IMR-90 (cell line): ENCODE measurements at regions not wholly inside any gene's neighbourhood (a gene's known extent, or its start where the extent isn't known, plus 50 kb on each side); places are given as distances from the start of the nearest gene placed in this dataset.
"Not testable (repeated sequence)": the region's sequence is repeated elsewhere in the genome, so short reads cannot be mapped to it uniquely, and the experiment has no call there.

Experiments used
- ATAC-seq: fragments of 200-7000 bp; cut with Tn5 transposase; 2 replicates; pipeline ENCODE4 v1.9.1; 2020; ENCODE audit warnings: low read depth, mild to moderate bottlenecking, moderate library complexity
- BruUV-seq: library from RNA; stranded (reverse); fragments of 400-500 nt; replicated peaks from 2 replicates; lab custom pipeline; 2021; lab: Mats Ljungman, UMichigan
- CTCF ChIA-PET: fragments of 300-600 bp; formaldehyde crosslinking; extraction: SDS; loops from one replicate; lab custom pipeline; 2021; ENCODE audit warnings: antibody characterized with exemption; lab: Yijun Ruan, JAX
- POLR2A ChIA-PET: fragments of 300-600 bp; sonication (Branson Sonifier 250); formaldehyde crosslinking; loops from one replicate; lab custom pipeline; 2022; ENCODE audit warnings: antibody characterized with exemption; ENCODE audit not compliant: unreplicated experiment; lab: Charles Lee
- DNase-seq: peaks from one replicate; pipeline ENCODE4 v3.0.0; 2013
- H2AFZ ChIP-seq: replicated peaks from 2 replicates; pipeline ENCODE3; 2013; ENCODE audit warnings: low read length, mild to moderate bottlenecking; ENCODE audit not compliant: poor library complexity
- H2AK5ac ChIP-seq: 2 replicates; pipeline ENCODE4 v1.6.1; 2013; ENCODE audit warnings: low read depth, low read length, inconsistent platforms
- H2AK9ac ChIP-seq: replicated peaks from 2 replicates; pipeline ENCODE3; 2013; ENCODE audit warnings: mild to moderate bottlenecking, low read depth, low read length, moderate library complexity; ENCODE audit not compliant: poor library complexity
- H2BK120ac ChIP-seq: 2 replicates; pipeline ENCODE4 v1.6.1; 2013; ENCODE audit warnings: low read depth, low read length, inconsistent platforms
- H2BK15ac ChIP-seq: 3 replicates; pipeline ENCODE4 v1.6.1; 2013; ENCODE audit warnings: low read depth, low read length, inconsistent platforms
- H2BK20ac ChIP-seq: 2 replicates; pipeline ENCODE4 v1.6.1; 2013; ENCODE audit warnings: low read depth, mild to moderate bottlenecking, inconsistent platforms, low read length, moderate library complexity
- H2BK5ac ChIP-seq: 2 replicates; pipeline ENCODE4 v1.6.1; 2013; ENCODE audit warnings: mild to moderate bottlenecking, low read depth, low read length, inconsistent platforms; ENCODE audit not compliant: poor library complexity, severe bottlenecking
- H3K14ac ChIP-seq: replicated peaks from 2 replicates; pipeline ENCODE4 v1.6.1; 2013; ENCODE audit warnings: low read depth, low read length, inconsistent platforms
- H3K18ac ChIP-seq: 2 replicates; pipeline ENCODE4 v1.6.1; 2013; ENCODE audit warnings: low read depth, low read length, control low read depth
- H3K23ac ChIP-seq: 2 replicates; pipeline ENCODE4 v1.6.1; 2013; ENCODE audit warnings: low read depth, low read length, inconsistent platforms
- H3K27ac ChIP-seq: 2 replicates; pipeline ENCODE4 v1.5.1; 2013; ENCODE audit warnings: mild to moderate bottlenecking, control low read depth, low read length; ENCODE audit not compliant: insufficient read depth
- H3K27me3 ChIP-seq: 2 replicates; pipeline ENCODE4 v1.6.1; 2013; ENCODE audit warnings: low read length; ENCODE audit not compliant: control insufficient read depth, insufficient read depth
- H3K36me3 ChIP-seq: 2 replicates; pipeline ENCODE4 v1.6.1; 2013; ENCODE audit warnings: low read length, mixed read lengths; ENCODE audit not compliant: control insufficient read depth, insufficient read depth
- H3K4ac ChIP-seq: 2 replicates; pipeline ENCODE4 v1.6.1; 2013; ENCODE audit warnings: low read depth, low read length, inconsistent platforms
- H3K4me1 ChIP-seq: 2 replicates; pipeline ENCODE4 v1.6.1; 2013; ENCODE audit warnings: low read length, mixed read lengths; ENCODE audit not compliant: control insufficient read depth, insufficient read depth
- H3K4me2 ChIP-seq: 2 replicates; pipeline ENCODE4 v1.6.1; 2013; ENCODE audit warnings: low read depth, mild to moderate bottlenecking, control low read depth, low read length, moderate library complexity
- H3K4me3 ChIP-seq: 2 replicates; pipeline ENCODE4 v1.5.1; 2013; ENCODE audit warnings: low read depth, mild to moderate bottlenecking, control low read depth, low read length, moderate library complexity; ENCODE audit not compliant: insufficient read depth
- H3K56ac ChIP-seq: 2 replicates; pipeline ENCODE4 v1.6.1; 2013; ENCODE audit warnings: low read length, inconsistent platforms; ENCODE audit not compliant: insufficient read depth; ENCODE audit errors: extremely low read depth
- H3K79me1 ChIP-seq, 2 experiments: 2 replicates each; pipeline ENCODE4 v1.6.1; 2013; ENCODE audit warnings: low read length in 2 of 2, inconsistent platforms in 1 of 2, low read depth in 1 of 2
- H3K9ac ChIP-seq: 2 replicates; pipeline ENCODE4 v1.6.1; 2013; ENCODE audit warnings: low read depth, low read length, control low read depth
- H3K9me1 ChIP-seq: 2 replicates; pipeline ENCODE4 v1.6.1; 2013; ENCODE audit warnings: low read length, inconsistent platforms; ENCODE audit not compliant: insufficient read depth
- H3K9me3 ChIP-seq: 2 replicates; pipeline ENCODE4 v1.6.1; 2013; ENCODE audit warnings: low read length; ENCODE audit not compliant: control insufficient read depth, insufficient read depth
- H4K20me1 ChIP-seq: 2 replicates; pipeline ENCODE4 v1.6.1; 2013; ENCODE audit warnings: low read length, inconsistent platforms; ENCODE audit not compliant: insufficient read depth
- H4K5ac ChIP-seq: 2 replicates; pipeline ENCODE4 v1.6.1; 2013; ENCODE audit warnings: mild to moderate bottlenecking, low read depth, low read length, control low read depth
- H4K8ac ChIP-seq, 2 experiments: 2 replicates each; pipeline ENCODE4 v1.6.1; 2013; ENCODE audit warnings: low read depth in 2 of 2, low read length in 2 of 2, control low read depth in 1 of 2, inconsistent platforms in 1 of 2
- H4K91ac ChIP-seq: 2 replicates; pipeline ENCODE4 v1.6.1; 2013; ENCODE audit warnings: low read depth, low read length, inconsistent platforms; ENCODE audit not compliant: insufficient read depth
- WGBS, 2 experiments: methylation state at CpG; one replicate each; pipeline versions ENCODE4 v1.1.5 to v1.1.7; 2013; ENCODE audit warnings: missing lambda C conversion rate in 2 of 2; ENCODE audit not compliant: insufficient read length in 1 of 2; ENCODE audit errors: extremely low coverage in 2 of 2; 5-methylcytosine and 5-hydroxymethylcytosine counted together
- dilution Hi-C: fragments of 300-500 bp; cut with HindIII; formaldehyde crosslinking; loops from one replicate; pipeline ENCODE4 v1.14.3; 2018; ENCODE audit warnings: low sequenced_read_pairs; ENCODE audit not compliant: unreplicated experiment
- in situ Hi-C: fragments of 300-500 bp; cut with MboI; formaldehyde crosslinking; loops from 3 replicates; pipeline ENCODE4 v1.14.3; 2019; ENCODE audit warnings: low sequenced_read_pairs, inconsistent platforms, mixed read lengths
- intact Hi-C: fragments of 100-400 bp; cut with micrococcal nuclease; formaldehyde crosslinking; loops from 2 replicates; pipeline ENCODE4 v1.10.0; 2022

- H2AK5ac ChIP-seq, dilution Hi-C loops, H3K9me3 ChIP-seq, CTCF ChIA-PET, H3K4me3 ChIP-seq, H3K23ac ChIP-seq, H3K56ac ChIP-seq, H2AFZ ChIP-seq, H3K27ac ChIP-seq, H3K9me1 ChIP-seq, H4K5ac ChIP-seq, DNase-seq, in situ Hi-C loops, H3K4ac ChIP-seq, intact Hi-C loops, H2AK9ac ChIP-seq, H2BK5ac ChIP-seq, H2BK120ac ChIP-seq, H3K18ac ChIP-seq, H4K8ac ChIP-seq, POLR2A ChIA-PET, BruUV-seq, ATAC-seq, H3K9ac ChIP-seq, H3K36me3 ChIP-seq, H3K79me1 ChIP-seq, H2BK20ac ChIP-seq, H3K27me3 ChIP-seq, H3K14ac ChIP-seq, H4K20me1 ChIP-seq, H2BK15ac ChIP-seq, H3K4me2 ChIP-seq, H4K91ac ChIP-seq, H3K4me1 ChIP-seq: not testable (repeated sequence)
- WGBS, 2 experiments, result no CpG with 5 or more reads among the region's 4 CpGs
Measured at GRCh38 chr7:130812819-130813218, 78.8 kb upstream of the KLF14 start.
